NCI-H1694 treated with DMSO at 0.1 percent for 48 hours (cell line): ENCODE measurements at regions not wholly inside any gene's neighbourhood (a gene's known extent, or its start where the extent isn't known, plus 50 kb on each side); places are given as distances from the start of the nearest gene placed in this dataset.

Experiments
- DNase-seq: peaks from one replicate; lab custom pipeline; 2025; lab: John Stamatoyannopoulos, UW

DNA sequence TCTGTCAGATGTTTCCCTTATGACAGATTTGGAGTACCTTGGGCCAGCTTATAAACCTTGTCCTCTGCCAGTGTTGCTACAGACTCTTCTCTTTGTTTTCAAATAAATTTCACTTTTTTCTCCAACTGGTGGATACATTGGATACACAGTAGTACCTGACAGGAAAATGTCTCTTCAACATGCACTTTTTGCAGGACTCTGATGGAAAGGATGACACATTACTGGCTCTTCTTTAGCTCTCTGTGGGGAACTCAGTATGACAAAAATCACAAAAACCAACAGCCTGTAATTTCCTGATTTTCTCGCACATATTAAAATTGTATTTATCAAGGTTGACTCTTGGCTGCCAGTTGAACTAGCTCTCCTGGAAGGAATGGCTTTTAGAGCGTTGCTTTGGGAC lies 61.3 kb upstream of the GIMD1 start:
- no peak for DNase-seq

DNA sequence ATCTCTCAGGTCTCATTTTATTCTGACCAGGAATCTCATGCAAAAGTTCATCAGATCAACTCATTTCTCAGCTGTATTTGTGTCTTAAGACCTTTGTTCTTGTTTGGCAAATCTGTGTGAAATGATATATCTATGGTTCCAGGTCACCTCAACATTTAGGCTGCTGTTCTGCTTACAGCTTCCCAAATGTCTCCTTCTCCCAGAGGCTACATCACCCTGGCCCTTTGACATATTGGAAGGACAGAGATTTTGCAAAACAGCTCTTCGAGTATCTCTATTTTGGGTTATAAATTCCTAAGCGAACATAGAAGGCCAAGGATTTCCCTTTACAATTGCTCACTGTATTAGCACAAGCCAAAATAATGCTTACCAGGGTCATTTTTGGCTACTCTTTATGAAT lies 57.5 kb upstream of the GIMD1 start:
- DNase-seq: no peak

DNA sequence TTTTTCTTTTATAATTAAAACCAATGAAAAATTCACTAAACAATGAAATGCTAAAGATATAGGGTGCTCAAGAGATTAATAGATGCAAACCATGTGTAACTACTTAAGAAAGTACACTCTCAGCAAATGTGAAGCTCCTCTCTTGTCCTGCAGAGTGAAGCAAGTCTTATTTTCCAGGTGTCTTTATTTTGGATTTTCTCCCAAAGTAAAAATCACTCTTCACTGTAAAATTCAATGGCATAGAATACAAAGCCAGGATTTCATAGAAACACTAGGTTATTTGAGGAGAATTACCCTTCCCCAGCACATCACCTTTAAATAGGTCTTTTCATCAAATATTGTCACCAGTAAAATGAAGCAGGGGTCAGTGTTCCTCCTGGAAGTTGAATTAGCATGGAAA lies 57.0 kb upstream of the GIMD1 start:
- DNase-seq: no peak

DNA sequence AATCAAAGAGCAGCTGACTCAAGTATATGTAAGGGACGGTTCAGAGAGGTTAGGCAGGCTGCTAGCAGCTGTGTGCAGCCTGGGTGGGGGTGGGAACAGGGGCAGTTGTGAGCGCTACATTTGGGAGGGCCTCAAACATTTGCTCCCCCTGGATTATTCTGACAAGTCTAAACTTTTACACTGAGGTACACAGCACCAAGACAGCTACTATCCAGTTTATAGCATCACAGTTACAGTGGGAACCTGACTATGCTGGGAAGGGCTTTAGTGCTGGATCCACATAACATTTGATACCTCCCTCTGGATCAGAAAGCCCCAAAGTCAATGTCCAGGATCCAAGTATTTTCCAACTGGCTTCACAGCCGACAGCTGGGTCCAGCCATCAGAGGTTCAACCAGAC lies 55.8 kb upstream of the GIMD1 start:
- no peak for DNase-seq

DNA sequence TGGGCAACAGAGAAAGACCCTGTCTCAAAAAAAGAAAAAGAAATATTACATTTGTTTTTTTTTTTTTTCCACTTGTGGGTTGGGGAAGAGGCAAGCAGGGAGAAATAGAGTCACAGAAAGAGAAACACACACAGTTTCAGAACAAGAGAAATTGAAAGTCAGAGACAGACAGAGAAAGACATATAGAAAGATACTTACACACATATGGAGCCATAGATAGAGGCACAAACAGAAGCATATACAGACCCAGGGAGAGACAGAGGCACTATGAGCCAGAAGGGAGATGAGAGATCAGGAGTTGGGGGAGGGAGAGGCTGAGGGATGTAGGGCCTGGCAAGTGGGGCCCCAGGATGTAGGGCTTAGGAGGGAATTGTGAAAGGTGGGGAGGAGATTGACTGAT lies 55.2 kb upstream of the GIMD1 start:
- DNase-seq: no peak

DNA sequence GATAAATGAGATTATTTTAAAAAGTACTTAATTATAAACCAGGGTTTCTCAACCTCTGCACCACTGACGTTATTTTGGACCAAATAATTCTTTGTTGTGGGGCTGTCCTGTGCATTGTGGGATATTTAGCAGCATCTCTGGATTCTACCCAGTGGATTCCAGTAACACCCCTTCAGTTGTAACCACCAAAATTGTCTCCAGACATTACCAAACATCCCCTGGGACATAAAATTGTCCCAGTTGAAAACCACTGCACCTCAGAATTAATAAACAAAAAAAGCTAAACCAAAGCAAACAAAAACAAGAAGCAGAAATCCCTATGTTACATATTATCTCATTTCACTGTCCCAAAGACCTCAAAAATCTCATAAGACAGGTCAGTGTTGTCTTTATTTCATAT lies 54.2 kb upstream of the GIMD1 start:
- DNase-seq: no peak

DNA sequence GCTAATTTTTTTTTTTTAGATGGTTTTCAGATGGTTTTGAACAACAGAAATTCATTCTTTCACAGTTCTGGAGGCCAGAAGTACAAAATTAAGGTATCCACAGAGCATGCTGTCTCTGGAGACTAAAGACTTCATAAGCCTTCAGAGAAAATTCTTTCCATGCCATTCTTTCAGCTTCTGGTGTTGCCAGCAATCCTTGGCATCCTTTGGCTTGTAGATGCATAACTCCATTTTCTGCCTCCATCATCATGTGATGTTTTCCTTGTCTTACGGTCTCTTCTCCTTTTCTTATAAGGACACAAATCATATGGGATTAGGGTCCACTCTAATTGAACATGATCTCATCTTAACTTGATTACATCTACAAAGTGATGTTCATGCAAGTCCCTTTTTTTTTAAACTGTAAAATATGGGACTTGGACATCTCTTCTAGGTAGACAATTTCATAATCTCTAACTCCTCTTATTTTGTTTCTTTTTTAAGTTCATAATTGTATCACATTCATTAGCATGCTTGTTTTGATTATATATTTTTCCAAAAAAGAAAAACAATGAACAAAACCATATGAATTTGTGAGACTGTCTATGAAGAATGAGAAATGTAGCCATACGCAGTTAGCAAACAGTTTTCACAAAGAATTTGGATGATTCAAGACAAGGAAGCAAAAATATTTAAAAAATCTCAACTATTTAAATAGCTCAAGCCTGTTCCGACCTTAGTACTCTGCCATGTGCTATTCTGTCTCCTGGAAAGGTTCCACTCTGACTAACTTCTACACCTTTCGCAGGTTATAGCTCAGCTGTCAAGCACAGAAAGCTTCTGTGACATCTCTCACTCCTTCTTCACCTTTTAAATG lies 53.1 kb upstream of the GIMD1 start:
- DNase-seq: no peak

DNA sequence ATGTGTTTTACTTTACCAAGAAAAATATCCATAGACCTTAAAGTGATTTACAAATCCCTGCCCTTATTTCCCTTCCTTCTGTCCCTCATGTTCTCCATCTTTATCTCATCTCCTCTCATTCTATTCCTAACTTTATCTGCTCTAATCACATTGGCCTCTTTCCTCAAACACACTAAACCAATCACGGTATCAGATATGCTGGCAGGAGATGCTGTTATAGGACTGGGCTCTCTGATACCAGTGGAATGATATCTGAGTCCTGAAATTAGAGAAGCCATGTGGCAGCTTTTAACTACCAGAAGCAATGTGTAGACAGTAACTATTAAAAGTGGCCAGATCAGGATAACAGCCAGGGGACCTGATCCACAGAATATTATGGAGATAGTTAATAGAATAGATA lies 49.9 kb upstream of the GIMD1 start:
- DNase-seq: no peak
